ENCODE measurements at regions not wholly inside any gene's neighbourhood (a gene's known extent, or its start where the extent isn't known, plus 50 kb on each side); places are given as distances from the start of the nearest gene placed in this dataset.
"Not testable (repeated sequence)": the region's sequence is repeated elsewhere in the genome, so short reads cannot be mapped to it uniquely, and the experiment has no call there.

- H3K4me3 ChIP-seq (ENCODE audit: control insufficient read depth, low read depth, low read length): no peak overlapping the region
- TF ChIP-seq CTCF (IDR thresholded peaks at IDR 0.05; ENCODE audit: control insufficient read depth, insufficient read depth, low read depth, low read length, missing control alignments): no peak
- DNase-seq (ENCODE audit: low read depth): no peak
Measured at GRCh38 chr4:176614793-176615192, 177.9 kb downstream of the VEGFC start.

- DNase-seq (ENCODE audit: low read depth): no peak
- TF ChIP-seq CTCF (IDR thresholded peaks at IDR 0.05; ENCODE audit: control insufficient read depth, insufficient read depth, low read depth, low read length, missing control alignments): no peak
- H3K4me3 ChIP-seq (ENCODE audit: control insufficient read depth, low read depth, low read length): no peak overlapping the region
Measured at GRCh38 chr4:176616151-176616550, 176.6 kb downstream of the VEGFC start.

GRCh38 chr4:176618138-176618537 is 174.6 kb downstream of the VEGFC start:
- DNase-seq (ENCODE audit: low read depth): no peak
- no peak overlapping the region for H3K4me3 ChIP-seq (ENCODE audit: control insufficient read depth, low read depth, low read length)
- TF ChIP-seq CTCF (IDR thresholded peaks at IDR 0.05; ENCODE audit: control insufficient read depth, insufficient read depth, low read depth, low read length, missing control alignments): no peak

DNA sequence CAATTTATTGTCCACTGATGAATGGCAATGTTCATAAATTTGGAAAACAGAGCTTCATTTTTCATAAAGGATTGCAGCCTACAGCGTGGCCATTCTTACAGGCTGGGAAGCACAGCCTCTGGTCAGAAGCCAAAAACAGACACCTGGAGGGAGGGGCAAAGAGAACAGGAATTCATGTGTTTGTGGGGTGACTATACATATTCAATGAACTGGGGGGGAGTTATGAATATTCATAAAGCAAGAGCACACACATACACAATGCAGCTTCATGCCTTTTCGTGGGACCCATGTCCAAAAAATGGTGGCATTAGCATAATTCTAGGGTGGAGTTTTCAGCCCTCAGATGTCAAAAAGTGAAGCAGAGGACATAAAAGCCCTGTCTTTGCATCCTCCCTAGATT is 173.3 kb downstream of the VEGFC start:
- DNase-seq (ENCODE audit: low read depth): no peak
- no peak for TF ChIP-seq CTCF (IDR thresholded peaks at IDR 0.05; ENCODE audit: control insufficient read depth, insufficient read depth, low read depth, low read length, missing control alignments)
- H3K4me3 ChIP-seq (ENCODE audit: control insufficient read depth, low read depth, low read length): no peak overlapping the region

DNA sequence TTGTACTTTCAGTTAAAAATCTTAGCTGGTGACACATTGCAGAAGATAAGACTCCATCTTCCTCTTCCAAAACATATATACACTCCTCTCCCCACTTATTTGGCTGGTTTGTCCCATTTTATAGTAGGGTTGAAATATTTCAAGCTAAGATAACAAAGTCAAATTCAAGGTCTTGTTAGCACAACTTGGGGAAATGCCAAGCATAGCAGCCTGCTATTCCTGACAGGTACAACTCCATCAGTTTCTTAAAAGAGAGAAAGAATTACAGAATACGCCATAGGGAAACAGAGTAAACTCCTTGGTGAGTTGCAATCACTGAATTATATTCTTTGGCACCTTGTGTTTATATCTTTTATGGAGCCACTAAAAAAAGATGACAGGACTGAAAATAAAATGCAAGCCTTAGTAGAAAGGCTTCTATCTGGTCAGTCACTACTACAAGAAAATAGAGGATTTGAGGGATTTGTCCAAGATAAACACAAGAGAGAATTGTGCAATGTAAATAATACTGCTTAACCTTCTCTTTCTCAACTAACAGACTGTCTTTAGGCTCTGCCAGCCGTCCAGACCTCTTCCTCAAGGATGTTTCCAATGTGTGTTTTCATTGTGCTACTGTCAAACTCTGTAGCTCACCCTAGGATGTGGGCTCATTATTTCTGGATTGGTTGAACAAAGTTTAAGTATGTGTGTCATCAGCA is 170.3 kb downstream of the VEGFC start:
- DNase-seq (ENCODE audit: low read depth): peak; percentile 62
- no peak overlapping the region for H3K4me3 ChIP-seq (ENCODE audit: control insufficient read depth, low read depth, low read length)
- TF ChIP-seq CTCF (IDR thresholded peaks at IDR 0.05; ENCODE audit: control insufficient read depth, insufficient read depth, low read depth, low read length, missing control alignments): no peak

DNA sequence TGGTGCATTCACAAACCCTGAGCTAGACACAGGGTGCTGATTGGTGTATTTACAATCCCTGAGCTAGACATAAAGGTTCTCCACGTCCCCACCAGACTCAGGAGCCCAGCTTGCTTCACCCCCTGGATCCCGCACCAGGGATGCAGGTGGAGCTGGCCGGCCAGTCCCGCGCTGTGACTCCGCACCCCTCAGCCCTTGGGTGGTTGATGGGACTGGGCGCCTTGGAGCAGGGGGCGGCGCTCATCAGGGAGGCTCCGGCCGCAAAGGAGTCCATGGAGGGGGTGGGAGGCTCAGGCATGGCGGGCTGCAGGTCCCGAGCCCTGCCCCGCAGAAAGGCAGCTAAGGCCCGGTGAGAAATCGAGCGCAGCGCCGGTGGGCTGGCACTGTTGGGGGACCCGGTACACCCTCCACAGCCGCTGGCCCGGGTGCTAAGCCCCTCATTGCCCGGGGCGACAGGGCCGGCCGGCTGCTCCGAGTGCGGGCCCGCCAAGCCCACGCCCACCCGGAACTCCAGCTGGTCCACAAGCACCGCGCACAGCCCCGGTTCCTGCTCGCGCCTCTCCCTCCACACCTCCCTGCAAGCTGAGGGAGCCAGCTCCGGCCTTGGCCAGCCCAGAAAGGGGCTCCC is 167.6 kb downstream of the VEGFC start:
- not testable (repeated sequence) for H3K4me3 ChIP-seq (ENCODE audit: control insufficient read depth, low read depth, low read length); DNase-seq (ENCODE audit: low read depth)

- TF ChIP-seq CTCF (IDR thresholded peaks at IDR 0.05; ENCODE audit: control insufficient read depth, insufficient read depth, low read depth, low read length, missing control alignments): no peak
- no peak for DNase-seq (ENCODE audit: low read depth)
- no peak overlapping the region for H3K4me3 ChIP-seq (ENCODE audit: control insufficient read depth, low read depth, low read length)
Measured at GRCh38 chr4:176627916-176628315, 164.8 kb downstream of the VEGFC start.
